ENCODE measurements at regions not wholly inside any gene's neighbourhood (a gene's known extent, or its start where the extent isn't known, plus 50 kb on each side); places are given as distances from the start of the nearest gene placed in this dataset.

- H3K27ac ChIP-seq = no peak overlapping the region
- intact Hi-C loops (cut with DNase I; ENCODE audit: low total_unique reads) = no loop called here
- H3K9me3 ChIP-seq = no peaks in the 10 kb centered on the region
- TF ChIP-seq, protein P1, sequence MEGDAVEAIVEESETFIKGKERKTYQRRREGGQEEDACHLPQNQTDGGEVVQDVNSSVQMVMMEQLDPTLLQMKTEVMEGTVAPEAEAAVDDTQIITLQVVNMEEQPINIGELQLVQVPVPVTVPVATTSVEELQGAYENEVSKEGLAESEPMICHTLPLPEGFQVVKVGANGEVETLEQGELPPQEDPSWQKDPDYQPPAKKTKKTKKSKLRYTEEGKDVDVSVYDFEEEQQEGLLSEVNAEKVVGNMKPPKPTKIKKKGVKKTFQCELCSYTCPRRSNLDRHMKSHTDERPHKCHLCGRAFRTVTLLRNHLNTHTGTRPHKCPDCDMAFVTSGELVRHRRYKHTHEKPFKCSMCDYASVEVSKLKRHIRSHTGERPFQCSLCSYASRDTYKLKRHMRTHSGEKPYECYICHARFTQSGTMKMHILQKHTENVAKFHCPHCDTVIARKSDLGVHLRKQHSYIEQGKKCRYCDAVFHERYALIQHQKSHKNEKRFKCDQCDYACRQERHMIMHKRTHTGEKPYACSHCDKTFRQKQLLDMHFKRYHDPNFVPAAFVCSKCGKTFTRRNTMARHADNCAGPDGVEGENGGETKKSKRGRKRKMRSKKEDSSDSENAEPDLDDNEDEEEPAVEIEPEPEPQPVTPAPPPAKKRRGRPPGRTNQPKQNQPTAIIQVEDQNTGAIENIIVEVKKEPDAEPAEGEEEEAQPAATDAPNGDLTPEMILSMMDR (IDR thresholded peaks at IDR 0.05) = no peak
- TF ChIP-seq POLR2A (IDR thresholded peaks at IDR 0.05) = no peak
- no peaks in the 10 kb centered on the region for H3K36me3 ChIP-seq
- no peak for DNase-seq
- H3K27me3 ChIP-seq = no peaks in the 10 kb centered on the region
- H3K4me3 ChIP-seq = no peak overlapping the region
- no peaks in the 10 kb centered on the region for H3K4me1 ChIP-seq
Measured at GRCh38 chr4:23613782-23614181, 276.1 kb downstream of the PPARGC1A start.

DNA sequence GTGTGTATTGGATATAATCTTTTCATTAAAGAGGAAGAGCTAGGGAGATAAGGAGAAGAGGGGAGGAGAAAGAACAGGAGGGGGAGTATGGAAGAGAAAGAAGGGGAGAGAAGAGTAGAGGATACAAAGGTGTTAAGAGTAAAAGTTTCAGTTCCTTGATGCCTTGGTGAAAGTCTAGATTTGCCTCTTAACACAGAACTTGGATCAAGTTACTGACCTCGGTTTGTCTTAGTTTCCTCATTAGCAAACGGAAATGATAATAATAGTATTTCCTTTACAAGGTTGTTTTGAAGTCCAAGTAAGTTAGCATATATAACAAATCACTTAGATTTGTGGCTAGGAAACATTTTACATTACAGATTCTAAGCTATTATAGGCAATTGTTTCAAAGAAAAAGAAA is 287.1 kb downstream of the PPARGC1A start:
- no peaks in the 10 kb centered on the region for H3K4me1 ChIP-seq
- intact Hi-C loops (cut with DNase I; ENCODE audit: low total_unique reads) = no loop called here
- H3K36me3 ChIP-seq = no peaks in the 10 kb centered on the region
- H3K27ac ChIP-seq = no peak overlapping the region
- H3K27me3 ChIP-seq = no peaks in the 10 kb centered on the region
- DNase-seq = no peak
- H3K9me3 ChIP-seq = no peaks in the 10 kb centered on the region
- H3K4me3 ChIP-seq = no peak overlapping the region
- TF ChIP-seq, protein P1 (IDR thresholded peaks at IDR 0.05) = no peak
- TF ChIP-seq POLR2A (IDR thresholded peaks at IDR 0.05) = no peak

DNA sequence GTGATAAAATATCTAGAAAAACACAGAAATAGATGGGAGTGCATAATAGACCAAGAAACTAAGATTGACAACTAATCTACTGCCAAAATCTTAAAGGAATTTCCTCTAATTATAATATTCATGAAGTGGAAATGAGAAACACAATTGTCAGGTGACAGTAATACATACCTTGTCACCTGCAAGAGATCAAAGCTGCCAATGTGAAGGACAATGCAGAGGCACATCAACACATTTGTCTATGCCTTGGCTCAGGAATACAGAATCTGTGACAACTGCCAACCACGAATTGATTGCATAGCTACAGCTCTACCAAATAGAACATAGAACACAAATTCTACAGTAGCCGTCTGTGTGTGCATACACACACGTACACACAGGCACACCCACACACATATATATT is 295.7 kb downstream of the PPARGC1A start:
- intact Hi-C loops (cut with DNase I; ENCODE audit: low total_unique reads) = no loop called here
- Histone ChIP-seq H3K9me3 (no peaks in the 10 kb centered on the region), H3K27me3 (no peaks in the 10 kb centered on the region), H3K27ac (no peak overlapping the region), H3K4me1 (no peaks in the 10 kb centered on the region), H3K4me3 (no peak overlapping the region), H3K36me3 (no peaks in the 10 kb centered on the region)
- TF ChIP-seq, protein P1 (IDR thresholded peaks at IDR 0.05) = no peak
- no peak for TF ChIP-seq POLR2A (IDR thresholded peaks at IDR 0.05)
- DNase-seq = no peak

- H3K4me3 ChIP-seq = no peak overlapping the region
- no peaks in the 10 kb centered on the region for H3K36me3 ChIP-seq
- no peak overlapping the region for H3K27ac ChIP-seq
- DNase-seq = no peak
- no peak for TF ChIP-seq POLR2A (IDR thresholded peaks at IDR 0.05)
- TF ChIP-seq, protein P1 (IDR thresholded peaks at IDR 0.05) = no peak
- no peaks in the 10 kb centered on the region for H3K4me1 ChIP-seq
- H3K27me3 ChIP-seq = no peaks in the 10 kb centered on the region
- intact Hi-C loops (cut with DNase I; ENCODE audit: low total_unique reads) = no loop called here
- H3K9me3 ChIP-seq = no peaks in the 10 kb centered on the region
Measured at GRCh38 chr4:23590431-23590830, 299.4 kb downstream of the PPARGC1A start.

GRCh38 chr4:23584024-23584423 is 305.8 kb downstream of the PPARGC1A start:
- H3K4me3 ChIP-seq = no peak overlapping the region
- TF ChIP-seq, protein P1 (IDR thresholded peaks at IDR 0.05) = no peak
- no peak for TF ChIP-seq POLR2A (IDR thresholded peaks at IDR 0.05)
- no peak overlapping the region for H3K27ac ChIP-seq
- no peaks in the 10 kb centered on the region for H3K27me3 ChIP-seq
- H3K4me1 ChIP-seq = no peaks in the 10 kb centered on the region
- no peaks in the 10 kb centered on the region for H3K36me3 ChIP-seq
- H3K9me3 ChIP-seq = no peaks in the 10 kb centered on the region
- no peak for DNase-seq
- intact Hi-C loops (cut with DNase I; ENCODE audit: low total_unique reads) = no loop called here

Data from uterus (tissue), 3 donors.